H9 (cell line): ENCODE measurements at regions not wholly inside any gene's neighbourhood (a gene's known extent, or its start where the extent isn't known, plus 50 kb on each side); places are given as distances from the start of the nearest gene placed in this dataset.

Source experiments
- DNase-seq: peaks from one replicate; pipeline ENCODE4 v3.0.0-alpha.2; 2017
- H2AFZ ChIP-seq: one replicate; pipeline ENCODE4 v1.6.1; 2013; ENCODE audit warnings: mild to moderate bottlenecking, low read length, control low read depth, moderate library complexity
- H2AK5ac ChIP-seq: 2 replicates; pipeline ENCODE4 v1.6.1; 2013; ENCODE audit warnings: low read length, control low read depth, mixed read lengths; ENCODE audit not compliant: insufficient read length
- H2BK120ac ChIP-seq: one replicate; pipeline ENCODE4 v1.6.1; 2013; ENCODE audit warnings: low read depth, mild to moderate bottlenecking, low read length, control low read depth, inconsistent platforms; ENCODE audit not compliant: poor library complexity, severe bottlenecking
- H2BK12ac ChIP-seq: 2 replicates; pipeline ENCODE4 v1.6.1; 2013; ENCODE audit warnings: low read length, control low read depth, mixed read lengths, low read depth; ENCODE audit not compliant: insufficient read length
- H2BK15ac ChIP-seq: 2 replicates; pipeline ENCODE4 v1.6.1; 2013; ENCODE audit warnings: low read depth, low read length, control low read depth
- H2BK20ac ChIP-seq: one replicate; pipeline ENCODE4 v1.6.1; 2013; ENCODE audit warnings: low read depth, mild to moderate bottlenecking, low read length, control low read depth, inconsistent platforms; ENCODE audit not compliant: poor library complexity, severe bottlenecking
- H2BK5ac ChIP-seq: 2 replicates; pipeline ENCODE4 v1.6.1; 2013; ENCODE audit warnings: low read length, control low read depth, mixed read lengths; ENCODE audit not compliant: insufficient read length
- H3K14ac ChIP-seq: 2 replicates; pipeline ENCODE4 v1.6.1; 2013; ENCODE audit warnings: low read length, control low read depth; ENCODE audit not compliant: insufficient read depth
- H3K18ac ChIP-seq: 2 replicates; pipeline ENCODE4 v1.6.1; 2013; ENCODE audit warnings: low read depth, mild to moderate bottlenecking, mixed read lengths, low read length, control low read depth; ENCODE audit not compliant: insufficient read length
- H3K23ac ChIP-seq: 2 replicates; pipeline ENCODE4 v1.6.1; 2013; ENCODE audit warnings: low read length, control low read depth, mixed read lengths, low read depth; ENCODE audit not compliant: insufficient read length
- H3K23me2 ChIP-seq: 2 replicates; pipeline ENCODE4 v1.6.1; 2013; ENCODE audit warnings: low read depth, mild to moderate bottlenecking, mixed read lengths, low read length, control low read depth; ENCODE audit not compliant: insufficient read length, poor library complexity, severe bottlenecking
- H3K27ac ChIP-seq: 2 replicates; pipeline ENCODE4 v1.5.1; 2013; ENCODE audit warnings: low read length, control low read depth, mixed read lengths, low read depth; ENCODE audit not compliant: insufficient read length
- H3K27me3 ChIP-seq: 2 replicates; pipeline ENCODE4 v1.6.1; 2013; ENCODE audit warnings: low read length, control low read depth, inconsistent platforms; ENCODE audit not compliant: insufficient read depth
- H3K4ac ChIP-seq: 2 replicates; pipeline ENCODE4 v1.6.1; 2013; ENCODE audit warnings: low read depth, mild to moderate bottlenecking, control low read depth, inconsistent platforms, low read length, moderate library complexity
- H3K4me1 ChIP-seq: 2 replicates; pipeline ENCODE4 v1.6.1; 2013; ENCODE audit warnings: low read length, control low read depth, inconsistent platforms; ENCODE audit not compliant: insufficient read depth
- H3K4me2 ChIP-seq: 2 replicates; pipeline ENCODE4 v1.6.1; 2013; ENCODE audit warnings: low read length, control low read depth, mixed read lengths; ENCODE audit not compliant: insufficient read length, insufficient read depth
- H3K56ac ChIP-seq: 2 replicates; pipeline ENCODE4 v1.6.1; 2013; ENCODE audit warnings: low read depth, mild to moderate bottlenecking, mixed read lengths, low read length, control low read depth; ENCODE audit not compliant: insufficient read length
- H3K79me1 ChIP-seq: 2 replicates; pipeline ENCODE4 v1.6.1; 2013; ENCODE audit warnings: low read depth, mild to moderate bottlenecking, moderate library complexity, low read length, control low read depth, inconsistent platforms; ENCODE audit not compliant: insufficient read depth, poor library complexity, severe bottlenecking
- H3K79me2 ChIP-seq: 2 replicates; pipeline ENCODE4 v1.6.1; 2013; ENCODE audit warnings: low read length, control low read depth, inconsistent platforms; ENCODE audit not compliant: insufficient read depth
- H3K9ac ChIP-seq: 2 replicates; pipeline ENCODE4 v1.6.1; 2013; ENCODE audit warnings: low read length, control low read depth, mixed read lengths; ENCODE audit not compliant: insufficient read length; ENCODE audit errors: extremely low read depth
- H3K9me3 ChIP-seq: one replicate; pipeline ENCODE4 v1.6.1; 2013; ENCODE audit warnings: low read depth, low read length, inconsistent platforms; ENCODE audit not compliant: control insufficient read depth
- H3T11ph ChIP-seq: one replicate; pipeline ENCODE4 v1.6.1; 2013; ENCODE audit warnings: mild to moderate bottlenecking, low read length, control low read depth, inconsistent platforms
- H4K20me1 ChIP-seq: one replicate; pipeline ENCODE4 v1.6.1; 2013; ENCODE audit not compliant: control insufficient read depth, insufficient read length, insufficient read depth
- H4K5ac ChIP-seq: 2 replicates; pipeline ENCODE4 v1.6.1; 2013; ENCODE audit warnings: low read depth, mild to moderate bottlenecking, mixed read lengths, low read length, control low read depth; ENCODE audit not compliant: insufficient read length
- H4K8ac ChIP-seq: replicated peaks from 2 replicates; pipeline ENCODE4 v1.6.1; 2013; ENCODE audit warnings: low read length, control low read depth, mixed read lengths, low read depth; ENCODE audit not compliant: insufficient read length
- H4K91ac ChIP-seq: 2 replicates; pipeline ENCODE4 v1.6.1; 2013; ENCODE audit warnings: low read depth, mild to moderate bottlenecking, moderate library complexity, mixed read lengths, low read length, control low read depth; ENCODE audit not compliant: insufficient read length
- H3K27ac Mint-ChIP-seq, 3 experiments: 2 replicates in 2 of 3; 3 replicates in 1 of 3; pipeline ENCODE4 v1.8.0; 2020 to 2021; ENCODE audit warnings: mixed read lengths in 3 of 3, mild to moderate bottlenecking in 1 of 3, moderate library complexity in 1 of 3
- H3K27me3 Mint-ChIP-seq: 2 replicates; pipeline ENCODE4 v1.8.0; 2021; ENCODE audit warnings: low read depth, mild to moderate bottlenecking, moderate library complexity, mixed read lengths
- H3K36me3 Mint-ChIP-seq, 3 experiments: 2 replicates in 2 of 3; 3 replicates in 1 of 3; pipeline ENCODE4 v1.8.0; 2020 to 2021; ENCODE audit warnings: low read depth in 3 of 3, mixed read lengths in 3 of 3; ENCODE audit not compliant: insufficient read depth in 1 of 3
- H3K4me1 Mint-ChIP-seq, 2 experiments: 2 replicates each; pipeline ENCODE4 v1.8.0; 2020; ENCODE audit warnings: mixed read lengths in 2 of 2
- H3K4me3 Mint-ChIP-seq, 2 experiments: 2 replicates in 1 of 2; 3 replicates in 1 of 2; pipeline ENCODE4 v1.8.0; 2020 to 2021; ENCODE audit warnings: mild to moderate bottlenecking in 2 of 2, mixed read lengths in 2 of 2, moderate library complexity in 1 of 2
- H3K9me3 Mint-ChIP-seq, 2 experiments: 2 replicates in 1 of 2; 3 replicates in 1 of 2; pipeline ENCODE4 v1.8.0; 2020; ENCODE audit warnings: mild to moderate bottlenecking in 2 of 2, mixed read lengths in 2 of 2, moderate library complexity in 1 of 2
- CTCF ChIP-seq: fragments of 200-600 bp; sonication (generic); conservative IDR thresholded peaks from 3 replicates; pipeline ENCODE4 v1.8.0; 2021; ENCODE audit warnings: antibody characterized with exemption, mild to moderate bottlenecking
- WGBS: extraction: QIAGEN DNeasy Blood & Tissue Kit; methylation state at CpG from one replicate; pipeline ENCODE4 v1.1.7; 2013; ENCODE audit warnings: missing lambda C conversion rate, low lambda C conversion rate, mixed read lengths; ENCODE audit not compliant: insufficient read length; ENCODE audit errors: extremely low coverage; 5-methylcytosine and 5-hydroxymethylcytosine counted together

DNA sequence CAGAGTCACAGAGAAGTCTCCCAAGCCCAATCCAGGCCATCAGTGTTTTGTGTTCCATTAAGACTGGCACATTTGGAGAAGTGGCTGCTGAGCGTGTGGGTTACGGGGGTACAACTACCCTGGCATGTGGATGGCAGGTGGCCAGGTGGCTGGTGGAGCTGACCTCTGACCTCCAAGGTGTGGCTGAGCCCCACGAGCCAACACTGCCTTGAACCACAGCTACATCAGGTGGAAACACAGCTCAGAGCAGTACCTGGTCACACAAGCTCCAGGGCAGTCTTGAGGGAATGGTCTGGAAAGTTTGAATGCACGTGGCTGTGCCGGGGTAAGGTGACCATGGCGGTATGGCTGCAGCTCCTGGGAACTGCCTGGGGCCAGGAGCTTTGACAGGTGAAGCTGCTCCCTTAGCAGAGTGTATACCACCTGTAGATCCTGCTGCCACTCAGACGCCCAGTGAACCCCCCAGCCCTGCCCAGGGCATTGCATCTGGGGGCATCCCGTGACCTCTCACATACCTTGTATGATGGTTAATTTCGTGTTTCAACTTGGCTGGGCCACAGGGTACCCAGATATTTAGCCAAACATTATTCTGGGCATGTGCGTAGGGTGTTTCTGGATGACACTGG, 207.9 kb downstream of the GADD45G start:
- H3K4me1 ChIP-seq: peaks cover 6% of the 10 kb centered on the region; the same call in 1 of the 2 replicates
- H3K56ac ChIP-seq: no peak overlapping the region
- no peaks in the 10 kb centered on the region; a peak in 1 of 7 replicates for H3K36me3 Mint-ChIP-seq
- H3K79me2 ChIP-seq: no peaks in the 10 kb centered on the region
- H4K20me1 ChIP-seq: no peaks in the 10 kb centered on the region
- no peak overlapping the region for H3K4me2 ChIP-seq
- no peaks in the 10 kb centered on the region for H3K23me2 ChIP-seq
- no peak overlapping the region for H3K27ac Mint-ChIP-seq
- no peak overlapping the region for H3K4ac ChIP-seq
- H2BK120ac ChIP-seq: no peak overlapping the region
- no peaks in the 10 kb centered on the region; a peak in 2 of 5 replicates for H3K9me3 Mint-ChIP-seq
- H3K27me3 Mint-ChIP-seq: peaks cover 11% of the 10 kb centered on the region
- H3K79me1 ChIP-seq: no peaks in the 10 kb centered on the region
- no peak overlapping the region for H4K8ac ChIP-seq
- H2BK12ac ChIP-seq: no peak overlapping the region
- no CpG with 5 or more reads among the region's 10 CpGs for WGBS
- no peak overlapping the region for H3K4me3 Mint-ChIP-seq
- no peak overlapping the region for H2AK5ac ChIP-seq
- H3K27ac ChIP-seq: no peak overlapping the region
- H3K9ac ChIP-seq: no peak overlapping the region
- DNase-seq: no peak
- no peak overlapping the region for H2BK15ac ChIP-seq
- H3K23ac ChIP-seq: no peak overlapping the region
- no peak overlapping the region for H3T11ph ChIP-seq
- no peak for TF ChIP-seq CTCF
- H3K18ac ChIP-seq: no peak overlapping the region
- no peaks in the 10 kb centered on the region for H3K9me3 ChIP-seq
- H3K27me3 ChIP-seq: no peaks in the 10 kb centered on the region
- H3K4me1 Mint-ChIP-seq: peaks cover 25 to 29% of the 10 kb centered on the region in 2 experiments
- no peak overlapping the region for H4K91ac ChIP-seq
- H2BK20ac ChIP-seq: no peak overlapping the region
- H3K14ac ChIP-seq: no peak overlapping the region
- H2BK5ac ChIP-seq: no peak overlapping the region
- no peak overlapping the region for H4K5ac ChIP-seq
- no peak overlapping the region for H2AFZ ChIP-seq
